ENCODE measurements at regions not wholly inside any gene's neighbourhood (a gene's known extent, or its start where the extent isn't known, plus 50 kb on each side); places are given as distances from the start of the nearest gene placed in this dataset.
A peak's percentile ranks its signal among the peaks of the same experiment; 100 is the strongest.
"Not testable (repeated sequence)": the region's sequence is repeated elsewhere in the genome, so short reads cannot be mapped to it uniquely, and the experiment has no call there.

DNA sequence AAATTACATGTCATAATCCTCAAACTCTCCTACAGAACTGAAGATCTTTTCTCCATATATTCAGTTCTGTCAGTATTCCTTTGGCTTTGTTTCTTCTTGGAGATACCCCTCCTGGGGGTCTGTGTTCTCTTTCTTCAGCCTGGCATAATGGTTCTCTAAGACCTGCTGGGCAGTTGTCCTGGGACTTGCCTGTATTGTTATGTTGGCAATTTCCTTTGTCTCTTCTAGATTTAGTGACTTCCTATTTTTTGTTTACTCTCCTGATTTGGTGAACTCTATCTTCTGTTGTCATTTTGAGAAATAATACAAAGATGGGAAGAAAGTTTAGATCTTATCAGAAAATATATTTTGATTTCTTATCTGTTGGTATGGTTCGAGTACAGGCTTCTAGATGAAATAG is 127.8 kb downstream of the GOSR1 start:
- no peaks in the 10 kb centered on the region for H3K9me3 ChIP-seq (ENCODE audit: control insufficient read depth in 1 of 2, low read length in 2 of 2)
- Mint-ChIP-seq H3K27me3 (no peaks in the 10 kb centered on the region), H3K27ac (no peak overlapping the region), H3K4me1 (peaks cover 5 to 17% (median 11%) of the 10 kb centered on the region in 4 donors), H3K4me3 (peak overlapping the region in 1 of 8 donors; percentile 24), H3K9me3 (peaks cover 0 to 2% (median 0%) of the 10 kb centered on the region in 8 donors), H3K36me3 (peaks cover 0 to 5% of the 10 kb centered on the region in 2 donors)
- H3K27ac ChIP-seq (ENCODE audit: low read depth, low read length) = no peak overlapping the region
- no peaks in the 10 kb centered on the region for H3K36me3 ChIP-seq (ENCODE audit: insufficient read depth, low read length)
- H3K4me3 ChIP-seq (ENCODE audit: low read length in 2 of 2) = no peak overlapping the region
- peaks cover 10% of the 10 kb centered on the region for H3K4me1 ChIP-seq (ENCODE audit: insufficient read depth, low read length)
- no peak for DNase-seq
- POLR2A ChIA-PET (ENCODE audit: partially characterized antibody) = no interaction called here
- no peaks in the 10 kb centered on the region for H3K27me3 ChIP-seq (ENCODE audit: insufficient read depth, low read length)
- intact Hi-C loops (cut with micrococcal nuclease) = no loop called here
- CTCF ChIA-PET (ENCODE audit: partially characterized antibody) = no interaction called here

DNA sequence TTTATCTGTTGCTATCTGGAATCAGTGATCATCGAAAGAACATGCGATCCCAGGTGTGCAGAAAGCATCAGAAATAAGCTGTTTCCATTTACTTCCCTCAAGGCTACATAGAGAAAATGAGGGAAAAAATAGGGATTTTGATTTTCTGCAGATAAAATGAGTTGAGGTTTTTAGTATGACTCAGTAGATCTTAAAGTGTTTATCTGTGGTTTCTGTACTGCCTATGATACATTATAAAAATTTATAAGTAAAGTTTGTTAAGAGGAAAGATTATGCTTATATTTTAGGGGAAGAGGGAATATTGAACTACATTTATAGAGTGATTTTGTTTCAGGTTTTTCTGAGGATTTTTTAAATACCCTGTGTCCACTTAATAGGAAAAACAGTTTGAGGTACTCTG is 125.2 kb downstream of the GOSR1 start:
- H3K4me3 ChIP-seq (ENCODE audit: low read length in 2 of 2); DNase-seq; H3K36me3 Mint-ChIP-seq; H3K4me1 ChIP-seq (ENCODE audit: insufficient read depth, low read length); H3K27me3 Mint-ChIP-seq; intact Hi-C loops (cut with micrococcal nuclease); POLR2A ChIA-PET (ENCODE audit: partially characterized antibody); H3K27me3 ChIP-seq (ENCODE audit: insufficient read depth, low read length); H3K9me3 Mint-ChIP-seq; H3K36me3 ChIP-seq (ENCODE audit: insufficient read depth, low read length); H3K9me3 ChIP-seq (ENCODE audit: control insufficient read depth in 1 of 2, low read length in 2 of 2); H3K27ac ChIP-seq (ENCODE audit: low read depth, low read length); CTCF ChIA-PET (ENCODE audit: partially characterized antibody); H3K27ac Mint-ChIP-seq: not testable (repeated sequence)
- H3K4me1 Mint-ChIP-seq = peaks cover 8 to 27% (median 11%) of the 10 kb centered on the region in 4 donors
- H3K4me3 Mint-ChIP-seq = peak overlapping the region in 6 of 8 donors; percentile 34 to 96 (median 64)

DNA sequence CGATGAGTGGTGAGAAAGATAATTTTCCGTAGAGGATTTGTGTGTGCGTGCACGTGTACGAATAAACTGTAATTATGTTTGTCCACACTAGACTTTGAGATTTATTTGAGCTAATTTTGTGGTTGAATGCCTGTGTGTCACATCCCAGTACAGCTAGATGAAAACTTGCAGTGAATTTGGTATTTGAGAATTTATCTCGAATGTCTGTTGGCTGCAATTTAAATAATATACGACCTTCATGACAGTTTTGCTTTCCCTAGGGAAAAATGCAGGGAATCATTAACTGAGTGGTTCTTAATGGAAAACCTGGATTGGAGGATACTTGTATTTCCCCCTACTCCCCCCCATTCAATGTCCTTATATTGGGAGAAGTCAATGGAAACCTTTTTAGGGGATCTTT is 124.8 kb downstream of the GOSR1 start:
- DNase-seq; H3K27ac ChIP-seq (ENCODE audit: low read depth, low read length); H3K36me3 ChIP-seq (ENCODE audit: insufficient read depth, low read length); H3K27me3 Mint-ChIP-seq; H3K36me3 Mint-ChIP-seq; CTCF ChIA-PET (ENCODE audit: partially characterized antibody); H3K4me3 ChIP-seq (ENCODE audit: low read length in 2 of 2); H3K4me1 ChIP-seq (ENCODE audit: insufficient read depth, low read length); H3K27me3 ChIP-seq (ENCODE audit: insufficient read depth, low read length); POLR2A ChIA-PET (ENCODE audit: partially characterized antibody); H3K9me3 Mint-ChIP-seq; H3K9me3 ChIP-seq (ENCODE audit: control insufficient read depth in 1 of 2, low read length in 2 of 2); intact Hi-C loops (cut with micrococcal nuclease): not testable (repeated sequence)
- H3K27ac Mint-ChIP-seq = peak overlapping the region in 1 of 7 donors; percentile 74
- H3K4me1 Mint-ChIP-seq = peaks cover 8 to 27% (median 11%) of the 10 kb centered on the region in 4 donors
- peak overlapping the region in 7 of 8 donors; percentile 34 to 96 (median 68) for H3K4me3 Mint-ChIP-seq

DNA sequence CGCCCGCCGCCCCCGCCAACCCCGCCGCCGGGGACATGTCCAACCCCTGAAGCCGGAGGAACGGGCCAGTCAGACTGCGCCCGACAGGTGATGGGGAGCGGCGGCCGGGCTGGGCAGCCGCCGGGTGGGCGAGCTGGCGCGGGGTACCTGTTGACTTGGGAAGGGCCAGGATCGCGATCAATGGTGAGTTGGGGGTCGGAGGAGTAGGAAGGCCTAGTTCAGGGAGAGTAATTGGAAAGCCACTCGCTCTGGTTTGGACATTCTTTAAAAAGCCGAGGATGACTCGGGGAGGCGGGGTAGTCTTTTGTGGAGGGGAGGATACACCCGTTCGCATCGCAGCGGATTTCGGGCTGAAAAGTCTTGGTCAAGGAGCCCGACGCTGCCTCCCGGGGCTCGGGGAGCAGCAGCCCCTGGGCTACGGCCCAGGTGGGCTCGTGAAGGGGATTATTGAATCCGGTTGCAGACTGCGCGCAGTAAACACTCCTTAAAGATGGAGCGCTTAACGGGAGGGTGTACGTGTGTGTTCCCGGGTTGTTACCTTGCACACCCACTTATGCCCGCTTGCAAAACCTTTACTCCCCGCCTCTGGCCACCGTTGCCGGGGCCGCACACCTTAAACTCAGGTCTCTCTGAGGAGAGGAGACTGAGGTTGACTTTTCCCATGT is 123.8 kb downstream of the GOSR1 start:
- no peaks in the 10 kb centered on the region for H3K9me3 ChIP-seq (ENCODE audit: control insufficient read depth in 1 of 2, low read length in 2 of 2)
- ChIA-PET CTCF (ENCODE audit: partially characterized antibody) (no interaction called here), POLR2A (ENCODE audit: partially characterized antibody) (interaction anchor here (1.5 kb wide), 1 partner anchor 124 kb away, joined by 3 read pairs; the partner anchor contains the start of gene GOSR1)
- DNase-seq = peak in 4 of 5 donors; percentile 8 to 21 (median 12)
- H3K4me1 ChIP-seq (ENCODE audit: insufficient read depth, low read length) = peaks cover 10% of the 10 kb centered on the region
- H3K27me3 ChIP-seq (ENCODE audit: insufficient read depth, low read length) = no peaks in the 10 kb centered on the region
- Mint-ChIP-seq H3K27ac (peak overlapping the region; percentile 80 to 95 (median 91)), H3K27me3 (no peaks in the 10 kb centered on the region), H3K36me3 (peaks cover 0 to 5% of the 10 kb centered on the region in 2 donors), H3K4me3 (peak overlapping the region; percentile 95 to 98 (median 96)), H3K9me3 (peaks cover 0 to 2% (median 0%) of the 10 kb centered on the region in 8 donors), H3K4me1 (peaks cover 8 to 27% (median 11%) of the 10 kb centered on the region in 4 donors)
- H3K4me3 ChIP-seq (ENCODE audit: low read length in 2 of 2) = peak overlapping the region; percentile 36 to 73
- H3K27ac ChIP-seq (ENCODE audit: low read depth, low read length) = peak overlapping the region; percentile 51
- no peaks in the 10 kb centered on the region for H3K36me3 ChIP-seq (ENCODE audit: insufficient read depth, low read length)
- intact Hi-C loops (cut with micrococcal nuclease) = no loop called here

DNA sequence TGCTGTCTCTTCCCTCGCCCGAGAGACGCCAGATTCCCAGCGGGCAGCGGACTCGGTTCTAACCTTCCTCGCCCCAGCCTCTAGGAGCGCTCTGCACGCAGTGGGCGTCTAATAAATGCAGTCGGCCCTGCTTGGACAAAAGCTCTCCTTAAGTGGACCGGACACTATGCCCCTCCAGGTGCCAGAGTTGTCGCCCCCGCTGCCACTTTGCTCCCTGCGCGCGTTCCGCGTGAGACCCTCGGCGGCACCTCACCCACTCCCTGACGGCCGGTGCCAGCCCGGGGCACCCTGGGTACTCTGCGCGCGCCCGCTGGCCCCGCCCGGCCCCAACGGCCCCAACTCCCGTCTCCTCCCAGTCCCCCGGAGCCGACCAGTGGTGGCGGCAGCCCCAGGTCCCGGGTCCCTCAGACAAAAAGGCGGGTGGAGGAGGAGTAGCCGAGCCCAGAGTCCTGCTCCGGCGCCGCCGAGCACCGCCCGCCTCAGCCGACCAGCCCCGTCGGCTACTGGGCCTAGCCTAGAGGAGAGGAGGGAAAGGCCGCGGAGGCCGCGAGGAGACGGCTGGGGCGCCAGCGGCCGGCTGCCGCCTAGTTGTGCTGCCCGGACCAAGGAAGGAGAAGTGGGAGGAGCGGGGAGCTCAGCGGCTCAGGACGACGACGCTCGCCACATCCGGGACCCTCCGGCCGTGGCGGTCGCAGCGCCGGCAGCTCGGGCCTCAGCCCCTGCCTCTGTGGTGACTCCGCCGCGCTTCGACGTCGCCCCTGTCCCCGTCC is 123.0 kb downstream of the GOSR1 start:
- peaks cover 0 to 2% (median 0%) of the 10 kb centered on the region in 8 donors for H3K9me3 Mint-ChIP-seq
- Histone ChIP-seq H3K36me3 (ENCODE audit: insufficient read depth, low read length) (no peaks in the 10 kb centered on the region), H3K4me1 (ENCODE audit: insufficient read depth, low read length) (peaks cover 10% of the 10 kb centered on the region), H3K9me3 (ENCODE audit: control insufficient read depth in 1 of 2, low read length in 2 of 2) (no peaks in the 10 kb centered on the region), H3K27ac (ENCODE audit: low read depth, low read length) (peak overlapping the region; percentile 51), H3K4me3 (ENCODE audit: low read length in 2 of 2) (peak overlapping the region; percentile 28 to 69), H3K27me3 (ENCODE audit: insufficient read depth, low read length) (no peaks in the 10 kb centered on the region)
- peaks cover 8 to 27% (median 11%) of the 10 kb centered on the region in 4 donors for H3K4me1 Mint-ChIP-seq
- CTCF ChIA-PET (ENCODE audit: partially characterized antibody) = no interaction called here
- POLR2A ChIA-PET (ENCODE audit: partially characterized antibody) = interaction anchor here (0.6 to 1.5 kb wide), 2 partner anchors 123 to 181 kb away, joined by 3 read pairs; partner anchors contain the start of gene GOSR1
- H3K36me3 Mint-ChIP-seq = peaks cover 0 to 5% of the 10 kb centered on the region in 2 donors
- intact Hi-C loops (cut with micrococcal nuclease) = no loop called here
- DNase-seq = peak; percentile 42 to 60 (median 45)
- peak overlapping the region; percentile 30 to 80 (median 60) for H3K27ac Mint-ChIP-seq
- peak overlapping the region; percentile 84 to 97 (median 86) for H3K4me3 Mint-ChIP-seq
- H3K27me3 Mint-ChIP-seq = no peaks in the 10 kb centered on the region

DNA sequence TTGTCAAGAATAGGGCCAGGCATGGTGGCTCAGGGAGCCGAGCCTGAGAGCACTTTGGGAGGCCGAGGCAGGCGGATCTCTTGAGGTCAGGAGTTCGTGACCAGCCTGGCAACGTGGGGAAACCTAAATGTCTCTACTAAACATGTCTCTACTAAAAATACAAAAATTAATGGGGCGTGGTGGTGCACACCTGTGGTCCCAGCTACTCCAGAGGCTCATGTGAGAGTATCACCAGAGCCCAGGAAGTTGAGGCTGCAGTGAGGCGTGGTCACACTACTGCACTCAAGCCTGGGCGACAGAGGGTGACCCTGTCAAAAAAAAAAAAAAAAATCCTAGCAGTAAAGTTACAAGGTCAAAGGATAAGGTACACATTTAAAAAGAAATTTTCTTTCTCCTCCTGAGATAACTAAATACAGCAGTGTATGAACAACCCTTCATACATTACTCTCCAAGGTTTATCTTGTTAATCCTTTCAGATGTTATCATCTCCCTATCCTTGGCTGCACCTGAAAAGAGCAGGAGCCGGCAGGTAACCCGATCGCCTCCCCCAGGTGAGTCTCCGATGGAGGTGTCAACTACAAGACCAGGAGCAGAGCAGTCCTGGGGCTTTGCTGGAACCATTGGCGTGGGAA is 122.3 kb downstream of the GOSR1 start:
- H3K4me3 ChIP-seq (ENCODE audit: low read length in 2 of 2) = peak overlapping the region; percentile 28 to 69
- peaks cover 0 to 2% (median 0%) of the 10 kb centered on the region in 8 donors for H3K9me3 Mint-ChIP-seq
- DNase-seq = no peak
- peak overlapping the region; percentile 30 to 79 (median 53) for H3K27ac Mint-ChIP-seq
- H3K4me1 ChIP-seq (ENCODE audit: insufficient read depth, low read length) = peaks cover 10% of the 10 kb centered on the region
- peak overlapping the region; percentile 84 to 97 (median 86) for H3K4me3 Mint-ChIP-seq
- POLR2A ChIA-PET (ENCODE audit: partially characterized antibody) = interaction anchor here (1.5 kb wide), 1 partner anchor 123 kb away, joined by 3 read pairs; the partner anchor contains the start of gene GOSR1
- CTCF ChIA-PET (ENCODE audit: partially characterized antibody) = no interaction called here
- peak overlapping the region; percentile 51 for H3K27ac ChIP-seq (ENCODE audit: low read depth, low read length)
- peaks cover 5 to 27% (median 8%) of the 10 kb centered on the region in 4 donors for H3K4me1 Mint-ChIP-seq
- peaks cover 0 to 5% of the 10 kb centered on the region in 2 donors for H3K36me3 Mint-ChIP-seq
- no peaks in the 10 kb centered on the region for H3K36me3 ChIP-seq (ENCODE audit: insufficient read depth, low read length)
- H3K27me3 Mint-ChIP-seq = no peaks in the 10 kb centered on the region
- H3K27me3 ChIP-seq (ENCODE audit: insufficient read depth, low read length) = no peaks in the 10 kb centered on the region
- H3K9me3 ChIP-seq (ENCODE audit: control insufficient read depth in 1 of 2, low read length in 2 of 2) = no peaks in the 10 kb centered on the region
- intact Hi-C loops (cut with micrococcal nuclease) = no loop called here

DNA sequence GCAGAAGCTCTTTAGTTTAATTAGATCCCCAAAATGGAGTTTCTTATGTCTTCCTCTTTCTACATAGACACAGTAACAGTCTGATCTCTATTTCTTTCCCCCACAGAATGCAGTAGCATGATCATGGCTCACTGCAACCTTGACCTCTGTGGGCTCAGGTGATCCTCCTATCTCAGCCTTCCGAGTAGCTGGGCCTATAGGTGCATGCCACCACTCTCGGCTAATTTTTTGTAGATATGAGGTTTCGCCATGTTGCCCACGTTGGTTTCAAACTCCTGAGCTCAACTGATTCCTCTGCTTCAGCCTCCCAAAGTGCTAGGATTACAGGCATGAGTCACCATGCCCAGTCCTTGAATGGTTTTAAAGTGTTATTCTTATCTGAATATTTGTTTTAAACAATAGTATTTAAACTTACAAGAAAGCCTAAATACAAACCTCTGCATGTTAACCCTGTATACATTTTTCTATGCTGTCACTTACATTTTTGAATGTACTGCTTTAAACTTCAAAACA is 120.6 kb downstream of the GOSR1 start:
- Mint-ChIP-seq H3K36me3 (peaks cover 0 to 5% of the 10 kb centered on the region in 2 donors), H3K9me3 (peaks cover 0 to 2% (median 0%) of the 10 kb centered on the region in 8 donors), H3K4me1 (peaks cover 3 to 26% (median 8%) of the 10 kb centered on the region in 4 donors), H3K27me3 (peaks cover 0 to 1% of the 10 kb centered on the region in 2 donors), H3K4me3 (no peak overlapping the region), H3K27ac (peak overlapping the region in 1 of 7 donors; percentile 39)
- intact Hi-C loops (cut with micrococcal nuclease) = no loop called here
- POLR2A ChIA-PET (ENCODE audit: partially characterized antibody) = no interaction called here
- Histone ChIP-seq H3K4me3 (ENCODE audit: low read length in 2 of 2) (no peak overlapping the region), H3K27me3 (ENCODE audit: insufficient read depth, low read length) (no peaks in the 10 kb centered on the region), H3K27ac (ENCODE audit: low read depth, low read length) (no peak overlapping the region), H3K9me3 (ENCODE audit: control insufficient read depth in 1 of 2, low read length in 2 of 2) (no peaks in the 10 kb centered on the region), H3K4me1 (ENCODE audit: insufficient read depth, low read length) (peaks cover 10% of the 10 kb centered on the region), H3K36me3 (ENCODE audit: insufficient read depth, low read length) (no peaks in the 10 kb centered on the region)
- no peak for DNase-seq
- CTCF ChIA-PET (ENCODE audit: partially characterized antibody) = no interaction called here

Measured in CD4-positive, alpha-beta memory T cell (primary cell).